ENCODE measurements at regions not wholly inside any gene's neighbourhood (a gene's known extent, or its start where the extent isn't known, plus 50 kb on each side); places are given as distances from the start of the nearest gene placed in this dataset.

DNA sequence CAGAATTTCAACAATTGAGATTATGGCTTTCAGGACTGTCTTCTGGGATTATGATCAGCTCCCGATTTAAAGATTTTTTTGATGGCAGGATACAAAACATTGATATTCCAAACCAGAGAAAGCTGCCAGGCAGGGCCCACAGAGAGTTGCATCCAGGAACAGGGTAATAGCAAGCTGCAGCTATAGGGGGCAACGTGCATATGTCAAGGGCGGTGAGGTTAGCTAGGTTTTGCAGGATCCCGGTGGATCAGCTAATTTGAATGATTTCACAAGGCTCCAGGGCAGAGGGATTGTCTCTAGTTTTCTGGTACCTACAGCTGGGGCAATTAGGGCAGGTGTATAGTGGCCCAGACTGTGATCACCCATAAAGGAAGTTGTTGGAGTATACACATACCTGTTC lies 339.4 kb downstream of the CHSY3 start:
- DNase-seq (ENCODE audit: low spot score), result no peak

DNA sequence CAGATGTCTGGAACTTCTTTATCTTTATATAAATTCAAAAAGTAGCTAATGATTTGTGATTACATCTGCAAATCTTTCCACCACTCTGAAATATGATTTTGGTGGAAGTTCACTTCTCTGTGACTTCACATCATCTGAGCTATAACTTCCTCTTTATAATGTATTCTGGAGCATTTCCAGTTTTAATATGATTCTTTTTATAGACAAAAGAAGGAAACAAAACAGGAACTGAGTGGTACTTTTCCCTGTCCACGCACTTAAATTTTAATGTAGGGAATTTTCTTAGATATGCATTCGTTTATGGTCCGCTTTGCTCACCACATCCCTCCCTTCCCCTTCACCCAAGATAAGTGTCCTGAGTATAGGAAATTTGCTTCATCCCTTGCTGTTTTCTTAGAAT lies 333.5 kb downstream of the CHSY3 start:
- DNase-seq (ENCODE audit: low spot score), result no peak
